MM.1S (cell line): ENCODE measurements at regions not wholly inside any gene's neighbourhood (a gene's known extent, or its start where the extent isn't known, plus 50 kb on each side); places are given as distances from the start of the nearest gene placed in this dataset.

Experiments used
- EZH2 ChIP-seq: fragments of 300-600 bp; sonication (generic); optimal IDR thresholded peaks from 2 replicates; pipeline ENCODE3; 2017; ENCODE audit warnings: low read depth, mild to moderate bottlenecking, antibody characterized with exemption, low read length, mixed read lengths
- EZH2phosphoT487 ChIP-seq: fragments of 300-600 bp; sonication (generic); IDR thresholded peaks from 2 replicates; pipeline ENCODE4 v1.6.1; 2018; ENCODE audit warnings: antibody characterized with exemption, low read length
- TF ChIP-seq, protein P1 (sequence below): fragments of 300-600 bp; sonication (generic); IDR thresholded peaks from 2 replicates; pipeline ENCODE4 v1.5.1; 2016; ENCODE audit warnings: antibody characterized with exemption, low read length, mixed read lengths

GRCh38 chr7:152911922-152912321, 152.4 kb downstream of the ACTR3B start:
- TF ChIP-seq, protein P1, sequence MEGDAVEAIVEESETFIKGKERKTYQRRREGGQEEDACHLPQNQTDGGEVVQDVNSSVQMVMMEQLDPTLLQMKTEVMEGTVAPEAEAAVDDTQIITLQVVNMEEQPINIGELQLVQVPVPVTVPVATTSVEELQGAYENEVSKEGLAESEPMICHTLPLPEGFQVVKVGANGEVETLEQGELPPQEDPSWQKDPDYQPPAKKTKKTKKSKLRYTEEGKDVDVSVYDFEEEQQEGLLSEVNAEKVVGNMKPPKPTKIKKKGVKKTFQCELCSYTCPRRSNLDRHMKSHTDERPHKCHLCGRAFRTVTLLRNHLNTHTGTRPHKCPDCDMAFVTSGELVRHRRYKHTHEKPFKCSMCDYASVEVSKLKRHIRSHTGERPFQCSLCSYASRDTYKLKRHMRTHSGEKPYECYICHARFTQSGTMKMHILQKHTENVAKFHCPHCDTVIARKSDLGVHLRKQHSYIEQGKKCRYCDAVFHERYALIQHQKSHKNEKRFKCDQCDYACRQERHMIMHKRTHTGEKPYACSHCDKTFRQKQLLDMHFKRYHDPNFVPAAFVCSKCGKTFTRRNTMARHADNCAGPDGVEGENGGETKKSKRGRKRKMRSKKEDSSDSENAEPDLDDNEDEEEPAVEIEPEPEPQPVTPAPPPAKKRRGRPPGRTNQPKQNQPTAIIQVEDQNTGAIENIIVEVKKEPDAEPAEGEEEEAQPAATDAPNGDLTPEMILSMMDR: no peak
- no peak for TF ChIP-seq EZH2phosphoT487
- TF ChIP-seq EZH2: no peak
